Superior temporal gyrus (tissue), 1 donor: ENCODE measurements at regions not wholly inside any gene's neighbourhood (a gene's known extent, or its start where the extent isn't known, plus 50 kb on each side); places are given as distances from the start of the nearest gene placed in this dataset.
"Not testable (repeated sequence)": the region's sequence is repeated elsewhere in the genome, so short reads cannot be mapped to it uniquely, and the experiment has no call there.

Experiments
- DNase-seq: peaks from one replicate; pipeline ENCODE4 v3.0.0-alpha.2; 2016; ENCODE audit errors: extremely low spot score

- DNase-seq: no peak
Measured at GRCh38 chr5:37962389-37962788, 122.5 kb upstream of the GDNF start.

- DNase-seq: no peak
Measured at GRCh38 chr5:37957218-37957617, 117.4 kb upstream of the GDNF start.

- no peak for DNase-seq
Measured at GRCh38 chr5:37955748-37956147, 115.9 kb upstream of the GDNF start.

DNA sequence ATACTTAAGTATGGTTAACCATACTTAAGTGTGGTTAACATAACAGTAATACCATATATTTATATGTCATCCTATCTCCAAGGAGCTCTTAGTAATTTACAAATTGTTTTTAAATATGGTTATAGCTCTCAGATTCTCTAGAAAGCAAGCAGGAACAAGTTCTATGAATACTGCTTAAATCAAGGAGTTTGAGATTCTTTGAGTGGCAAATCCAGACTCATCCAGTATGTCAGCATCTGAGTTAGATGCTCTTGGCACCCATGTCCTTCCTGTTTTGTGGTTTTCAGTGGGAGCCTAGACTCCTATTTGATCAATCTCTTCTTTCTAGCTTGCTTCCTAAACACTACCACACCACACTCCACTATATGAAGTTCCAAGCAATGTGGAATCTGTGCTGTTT, 114.7 kb upstream of the GDNF start:
- no peak for DNase-seq

- no peak for DNase-seq
Measured at GRCh38 chr5:37951946-37952721, 112.3 kb upstream of the GDNF start.

GRCh38 chr5:37950436-37950835, 110.6 kb upstream of the GDNF start:
- DNase-seq: no peak

- DNase-seq: no peak
Measured at GRCh38 chr5:37945446-37945845, 105.6 kb upstream of the GDNF start.

- DNase-seq: not testable (repeated sequence)
Measured at GRCh38 chr5:37943136-37943535, 103.3 kb upstream of the GDNF start.

DNA sequence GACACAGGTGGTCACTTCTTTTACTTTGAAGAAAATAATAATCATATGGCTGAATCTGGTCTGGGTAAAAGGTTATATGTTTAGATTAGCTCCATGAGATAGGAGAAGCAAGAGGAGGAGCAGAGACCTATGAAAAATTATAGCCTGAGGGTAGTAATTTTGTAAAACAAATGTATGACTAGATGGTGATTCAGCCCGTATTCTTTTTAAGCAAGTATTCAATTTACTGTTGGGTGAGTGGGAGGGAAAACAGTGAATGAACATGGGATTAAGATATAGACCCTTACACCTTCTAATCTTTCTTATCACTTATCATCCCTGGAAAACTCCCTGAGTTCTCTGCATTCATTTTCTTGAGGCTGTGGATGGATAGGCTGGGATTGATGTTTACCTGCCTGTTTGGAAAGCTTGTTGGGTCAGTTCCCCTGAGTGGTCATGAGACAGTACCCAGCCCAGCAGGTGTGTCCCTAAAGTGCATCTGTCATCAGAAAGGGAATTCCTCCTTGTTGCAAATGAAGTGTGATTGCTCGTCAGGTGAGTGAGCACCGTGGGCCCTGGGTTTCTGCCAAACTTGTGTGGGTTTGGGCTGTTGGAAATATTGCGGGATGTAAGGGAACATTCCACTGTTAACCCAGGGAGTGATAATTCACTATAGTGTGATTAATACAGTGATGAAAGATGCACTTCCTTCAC, 101.2 kb upstream of the GDNF start:
- no peak for DNase-seq

GRCh38 chr5:37938861-37939260, 99.0 kb upstream of the GDNF start:
- no peak for DNase-seq

DNA sequence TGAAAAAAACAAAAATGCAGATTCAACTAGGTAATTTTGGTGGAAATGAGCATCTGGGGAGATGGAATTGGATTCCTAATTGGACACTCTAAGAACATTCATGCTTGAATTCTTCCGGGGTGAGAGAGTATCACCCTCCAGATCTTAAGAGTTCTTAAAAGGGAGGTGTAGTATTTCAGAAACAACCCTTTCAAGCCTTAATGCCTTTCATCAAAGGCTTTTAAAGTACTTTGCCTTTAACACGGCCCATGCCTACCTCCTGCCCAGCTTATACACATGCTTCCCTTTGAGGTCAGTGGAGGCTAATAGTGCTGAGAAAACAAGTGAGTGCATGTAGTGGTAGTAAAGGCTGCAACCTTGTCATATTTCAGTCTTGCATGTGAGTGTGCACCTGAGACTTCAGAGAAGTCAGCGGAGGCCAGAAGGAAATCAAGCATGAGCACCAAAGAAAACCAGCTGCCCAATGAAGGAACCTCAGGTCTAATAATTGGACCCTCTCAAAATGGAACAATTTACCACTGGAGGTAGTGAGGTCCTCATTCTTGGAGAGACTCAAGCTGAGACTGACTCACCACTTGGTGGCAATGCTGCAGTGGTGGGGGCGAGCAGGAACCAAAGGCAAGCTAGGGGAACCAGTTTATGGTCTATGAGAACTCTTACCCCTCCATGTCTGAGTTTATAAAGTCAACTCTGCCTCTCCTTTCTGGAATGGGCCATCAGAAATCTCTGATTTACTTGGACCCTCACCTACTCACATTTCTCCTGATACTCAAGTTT, 98.4 kb upstream of the GDNF start:
- DNase-seq: no peak

DNA sequence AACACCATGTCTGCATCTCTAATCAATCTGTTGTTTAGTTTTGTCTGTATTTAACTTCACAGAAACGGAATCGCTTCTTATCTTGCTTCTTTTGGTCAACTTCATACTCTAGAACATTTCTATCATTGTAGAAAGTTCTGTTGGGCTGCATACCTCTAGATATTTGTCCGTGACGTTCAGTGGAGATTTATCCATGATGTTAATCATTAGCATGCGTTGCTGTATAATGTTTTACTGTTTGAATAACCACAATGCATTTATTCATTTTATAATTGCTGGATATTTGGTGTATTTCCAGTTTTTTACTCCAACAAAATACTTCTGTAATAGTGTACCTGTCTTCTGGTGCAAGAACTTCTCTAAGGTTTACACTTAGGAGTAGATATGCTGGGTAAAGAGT, 96.2 kb upstream of the GDNF start:
- no peak for DNase-seq

DNA sequence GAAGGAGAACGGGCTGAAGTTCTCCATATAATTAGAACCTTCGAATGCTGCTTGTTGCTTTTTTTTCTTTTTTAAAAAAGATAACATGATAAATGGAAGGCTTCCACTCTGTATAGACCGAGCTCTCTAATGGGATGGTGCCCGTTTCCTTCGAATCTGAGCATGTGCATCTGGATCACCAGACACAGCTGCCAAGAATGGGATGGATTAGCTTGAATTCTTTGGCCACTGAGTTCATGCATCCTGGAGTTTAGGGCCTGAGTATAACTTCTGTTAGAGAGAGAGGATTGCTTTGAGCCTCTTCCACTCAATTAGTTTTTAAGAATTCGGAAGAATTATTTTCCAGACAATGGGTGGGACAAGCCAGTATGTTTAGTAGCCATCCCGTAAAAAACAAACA, 93.7 kb upstream of the GDNF start:
- no peak for DNase-seq

DNA sequence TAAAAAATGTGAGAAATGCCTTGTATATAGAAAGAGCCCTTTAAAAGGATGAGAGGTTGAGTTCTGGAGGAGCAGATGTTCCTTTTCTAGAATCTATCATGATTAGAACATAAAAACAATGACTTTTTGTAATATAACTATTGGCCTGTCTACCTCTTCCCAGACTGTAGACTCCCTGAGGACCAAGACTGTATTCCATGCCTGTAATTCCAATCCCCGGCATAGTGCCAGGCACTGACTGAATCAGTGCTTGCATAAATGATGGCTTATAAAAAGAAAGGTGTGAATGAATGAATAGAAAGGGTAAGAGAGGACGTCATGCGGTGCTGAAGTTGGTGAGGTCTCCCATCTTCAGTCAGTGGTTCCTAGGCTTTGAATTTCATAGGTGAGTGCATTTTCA, 92.6 kb upstream of the GDNF start:
- DNase-seq: no peak

DNA sequence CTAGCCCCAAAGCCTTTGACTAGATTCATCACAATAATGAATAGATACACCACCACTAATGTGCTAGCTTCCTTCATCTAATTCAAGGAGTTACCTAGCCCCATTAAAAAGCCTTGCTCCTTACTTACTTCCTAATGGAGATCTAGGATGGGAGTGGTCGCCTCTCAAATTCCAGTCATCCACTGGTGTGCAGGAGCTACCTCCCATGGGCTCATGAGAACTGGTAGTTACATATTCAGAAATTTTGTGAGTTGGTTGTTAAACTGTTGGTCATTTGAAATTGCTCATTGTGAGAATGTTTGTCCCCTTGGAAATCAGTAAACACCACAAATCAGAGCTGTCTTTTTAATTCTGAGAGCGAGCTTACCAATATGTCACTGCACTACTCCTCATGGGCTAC, 91.7 kb upstream of the GDNF start:
- DNase-seq: no peak

DNA sequence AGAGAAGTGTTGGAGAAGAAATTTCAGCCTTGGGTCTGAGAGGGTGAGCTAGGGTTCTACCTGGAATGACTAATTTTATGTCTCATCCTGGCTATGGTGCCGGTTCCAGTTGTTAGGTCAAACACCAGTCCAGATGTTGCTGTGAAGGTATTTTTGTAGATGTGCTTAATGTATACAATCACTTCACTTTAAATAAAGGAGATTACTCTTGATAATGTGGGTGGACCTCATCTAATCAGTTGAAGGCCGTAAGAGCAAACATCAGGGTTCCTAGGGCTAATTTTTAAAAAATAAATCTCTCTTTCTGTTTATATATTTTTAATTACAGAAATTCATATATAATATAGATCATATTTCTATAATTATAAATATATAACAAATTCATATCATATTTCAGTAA, 90.5 kb upstream of the GDNF start:
- no peak for DNase-seq

- no peak for DNase-seq
Measured at GRCh38 chr5:37929791-37930190, 90.0 kb upstream of the GDNF start.

GRCh38 chr5:37927753-37928152, 87.9 kb upstream of the GDNF start:
- not testable (repeated sequence) for DNase-seq

GRCh38 chr5:37926732-37927131, 86.9 kb upstream of the GDNF start:
- no peak for DNase-seq

DNA sequence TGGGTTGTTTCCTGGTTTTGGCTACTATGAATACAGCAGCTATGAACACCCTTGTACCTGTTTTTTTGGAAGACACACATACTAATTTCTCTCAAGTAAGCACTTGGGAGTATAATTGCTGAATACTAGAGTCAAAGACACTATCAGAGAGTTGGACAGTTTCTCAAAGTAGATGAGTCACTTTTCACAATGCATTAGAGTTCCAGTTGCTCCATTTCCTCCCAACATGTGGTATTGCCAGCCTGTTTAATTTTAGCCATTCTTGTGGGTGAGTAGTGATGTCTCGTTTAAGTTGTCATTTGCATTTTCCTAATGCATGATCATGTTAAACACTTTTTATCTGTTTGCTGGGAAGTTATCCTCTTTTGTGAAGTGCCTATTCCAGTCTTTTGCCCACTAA, 81.6 kb upstream of the GDNF start:
- DNase-seq: no peak

GRCh38 chr5:37918424-37918823, 78.6 kb upstream of the GDNF start:
- no peak for DNase-seq

DNA sequence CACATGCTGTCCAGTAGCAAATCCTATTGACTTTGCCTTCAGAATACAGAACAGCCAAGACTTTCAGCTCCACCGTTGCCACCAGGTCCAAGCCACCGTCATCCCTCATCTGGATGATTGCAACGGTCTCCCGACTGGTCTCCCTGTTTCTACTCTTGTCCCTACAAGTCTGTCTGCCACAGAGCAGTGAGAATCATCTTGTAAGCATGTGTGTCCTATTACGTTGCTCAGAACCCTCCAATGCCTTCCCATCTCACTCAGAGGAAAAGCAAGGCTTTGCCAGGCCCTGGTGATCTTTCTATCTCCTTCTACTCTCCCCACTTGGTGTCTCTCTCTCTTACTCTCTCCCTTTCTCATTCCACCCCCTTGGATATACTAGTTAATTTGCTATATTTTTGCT, 76.7 kb upstream of the GDNF start:
- no peak for DNase-seq
